Inflammatory macrophage treated with lipopolysaccharide for 1 hour (primary cell): ENCODE measurements at regions not wholly inside any gene's neighbourhood (a gene's known extent, or its start where the extent isn't known, plus 50 kb on each side); places are given as distances from the start of the nearest gene placed in this dataset.

Experiments
- DNase-seq, 2 donors: peaks; one replicate each; pipeline ENCODE4 v3.0.0-alpha.2; 2020 to 2022

GRCh38 chr3:13167829-13168228 is 94.6 kb upstream of the IQSEC1 start:
- no peak for DNase-seq

- no peak for DNase-seq
These were observed 94.0 kb upstream of the IQSEC1 start for GRCh38 chr3:13167064-13167743.

- DNase-seq: no peak
These were observed 93.2 kb upstream of the IQSEC1 start for GRCh38 chr3:13166243-13167063.

- no peak for DNase-seq
These were observed 92.3 kb upstream of the IQSEC1 start for GRCh38 chr3:13165576-13165975.

GRCh38 chr3:13164893-13165492 is 91.8 kb upstream of the IQSEC1 start:
- DNase-seq: no peak

- DNase-seq: no peak
These were observed 90.7 kb upstream of the IQSEC1 start for GRCh38 chr3:13163848-13164382.

GRCh38 chr3:13162549-13163320 is 89.5 kb upstream of the IQSEC1 start:
- DNase-seq: no peak

GRCh38 chr3:13161771-13162535 is 88.7 kb upstream of the IQSEC1 start:
- no peak for DNase-seq

- no peak for DNase-seq
These were observed 88.0 kb upstream of the IQSEC1 start for GRCh38 chr3:13161021-13161759.

GRCh38 chr3:13160619-13161018 is 87.4 kb upstream of the IQSEC1 start:
- DNase-seq: no peak

GRCh38 chr3:13159890-13160289 is 86.7 kb upstream of the IQSEC1 start:
- no peak for DNase-seq

- no peak for DNase-seq
These were observed 85.6 kb upstream of the IQSEC1 start for GRCh38 chr3:13158871-13159270.

GRCh38 chr3:13158408-13158807 is 85.2 kb upstream of the IQSEC1 start:
- no peak for DNase-seq

GRCh38 chr3:13157986-13158385 is 84.8 kb upstream of the IQSEC1 start:
- DNase-seq: no peak

GRCh38 chr3:13152826-13153710 is 79.8 kb upstream of the IQSEC1 start:
- no peak for DNase-seq

GRCh38 chr3:13150624-13151023 is 77.4 kb upstream of the IQSEC1 start:
- no peak for DNase-seq

GRCh38 chr3:13149330-13150108 is 76.3 kb upstream of the IQSEC1 start:
- DNase-seq: peak in 1 of 2 donors; percentile 1

GRCh38 chr3:13148561-13149329 is 75.5 kb upstream of the IQSEC1 start:
- DNase-seq: no peak

- no peak for DNase-seq
These were observed 74.9 kb upstream of the IQSEC1 start for GRCh38 chr3:13148126-13148525.
